Activated CD4-positive, alpha-beta memory T cell treated with anti-CD3 and anti-CD28 coated beads, Interleukin-2, amount 10 ng/mL, durations not matched to agents 7 days and 5 days (primary cell): ENCODE measurements at regions not wholly inside any gene's neighbourhood (a gene's known extent, or its start where the extent isn't known, plus 50 kb on each side); places are given as distances from the start of the nearest gene placed in this dataset.

Experiments
- CTCF ChIA-PET: fragments of 350-600 bp; sonication (Branson Sonifier 250); formaldehyde crosslinking; loops from one replicate; lab custom pipeline; 2021; ENCODE audit warnings: antibody characterized with exemption, inconsistent platforms; lab: Charles Lee
- POLR2A ChIA-PET: fragments of 350-600 bp; sonication (Branson Sonifier 250); formaldehyde crosslinking; loops from one replicate; lab custom pipeline; 2021; ENCODE audit warnings: antibody characterized with exemption; lab: Charles Lee
- DNase-seq: peaks from one replicate; pipeline ENCODE4 v3.0.0-alpha.2; 2020
- H3K27ac Mint-ChIP-seq: one replicate; pipeline ENCODE4 v1.8.0; 2021; ENCODE audit warnings: mild to moderate bottlenecking, mixed read lengths
- H3K27me3 Mint-ChIP-seq: one replicate; pipeline ENCODE4 v1.8.0; 2021; ENCODE audit warnings: mixed read lengths
- H3K36me3 Mint-ChIP-seq: one replicate; pipeline ENCODE4 v1.8.0; 2021; ENCODE audit warnings: low read depth, mixed read lengths
- H3K4me1 Mint-ChIP-seq: one replicate; pipeline ENCODE4 v1.8.0; 2021; ENCODE audit warnings: mixed read lengths
- H3K4me3 Mint-ChIP-seq: one replicate; pipeline ENCODE4 v1.8.0; 2021; ENCODE audit warnings: mild to moderate bottlenecking, mixed read lengths
- H3K9me3 Mint-ChIP-seq: one replicate; pipeline ENCODE4 v1.8.0; 2021; ENCODE audit warnings: mixed read lengths

DNA sequence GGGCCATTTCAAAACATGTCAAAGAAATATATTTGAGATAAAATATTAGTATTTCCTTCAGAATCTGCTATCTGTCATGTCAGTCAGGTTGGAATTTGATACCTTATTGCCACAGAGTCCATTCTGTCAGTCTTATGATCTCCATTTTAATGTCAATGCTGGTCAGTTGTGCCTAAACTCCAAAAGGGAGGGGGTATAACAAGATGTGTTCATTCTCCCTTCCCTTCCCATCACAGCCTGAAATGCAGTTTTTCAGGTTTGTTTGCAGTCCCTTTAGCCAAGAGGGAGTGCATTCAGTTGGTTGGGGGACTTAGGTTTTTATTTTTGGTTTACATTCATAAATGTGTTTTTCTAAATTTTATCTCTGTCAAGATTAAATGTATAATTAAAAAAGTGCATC, 59.8 kb upstream of the INHBA start:
- no peak overlapping the region for H3K4me3 Mint-ChIP-seq
- no peaks in the 10 kb centered on the region for H3K4me1 Mint-ChIP-seq
- DNase-seq: no peak
- no peak overlapping the region for H3K27ac Mint-ChIP-seq
- ChIA-PET CTCF (no interaction called here), POLR2A (no interaction called here)
- H3K36me3 Mint-ChIP-seq: no peaks in the 10 kb centered on the region
- H3K27me3 Mint-ChIP-seq: no peaks in the 10 kb centered on the region
- H3K9me3 Mint-ChIP-seq: peaks cover 1% of the 10 kb centered on the region

DNA sequence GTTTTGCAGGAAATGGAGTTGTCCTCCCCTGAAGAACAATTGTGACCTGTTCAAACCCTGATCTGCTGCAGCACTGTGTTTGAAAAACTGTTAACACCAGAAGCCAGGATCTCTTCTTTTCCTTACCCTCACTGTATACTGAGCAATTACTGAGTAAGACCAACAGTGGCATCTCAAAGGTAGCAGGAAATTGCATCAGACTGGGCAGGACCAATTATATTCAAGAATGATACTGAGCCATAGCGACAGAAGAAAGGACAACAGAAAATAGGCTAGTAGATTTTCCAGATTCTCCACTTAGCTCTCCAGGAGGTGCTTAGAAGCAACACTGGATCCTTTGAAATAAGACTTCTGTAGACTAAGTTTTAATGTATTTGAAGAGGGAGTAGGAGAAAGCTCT, 57.4 kb upstream of the INHBA start:
- DNase-seq: no peak
- ChIA-PET CTCF (no interaction called here), POLR2A (no interaction called here)
- no peak overlapping the region for H3K4me3 Mint-ChIP-seq
- no peaks in the 10 kb centered on the region for H3K27me3 Mint-ChIP-seq
- no peaks in the 10 kb centered on the region for H3K4me1 Mint-ChIP-seq
- no peak overlapping the region for H3K27ac Mint-ChIP-seq
- H3K9me3 Mint-ChIP-seq: peaks cover 8% of the 10 kb centered on the region
- no peaks in the 10 kb centered on the region for H3K36me3 Mint-ChIP-seq

DNA sequence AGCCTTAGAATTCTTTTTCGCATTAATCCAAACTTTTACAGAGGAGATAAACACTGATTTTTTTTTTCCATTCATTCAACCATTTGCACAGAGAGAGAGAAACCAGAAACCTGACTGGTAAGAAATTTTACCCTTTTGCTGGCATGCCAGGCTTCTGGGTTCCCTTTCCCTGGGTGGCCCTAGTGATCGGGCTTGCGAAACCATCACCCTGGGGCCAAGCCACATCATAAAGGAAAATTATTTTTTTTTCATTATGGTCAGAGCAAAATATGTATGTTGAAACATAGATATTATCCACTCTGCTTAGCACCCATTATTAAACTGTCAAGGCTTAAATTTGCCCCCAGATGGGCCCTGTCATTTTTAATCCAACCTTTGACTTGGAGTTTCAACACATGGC, 55.4 kb upstream of the INHBA start:
- no peak for DNase-seq
- Mint-ChIP-seq H3K9me3 (peaks cover 10% of the 10 kb centered on the region), H3K4me1 (no peaks in the 10 kb centered on the region), H3K4me3 (no peak overlapping the region), H3K27me3 (no peaks in the 10 kb centered on the region), H3K36me3 (no peaks in the 10 kb centered on the region), H3K27ac (no peak overlapping the region)
- CTCF ChIA-PET: no interaction called here
- POLR2A ChIA-PET: interaction anchor here (0.7 kb wide), 1 partner anchor 19 kb away, joined by 3 read pairs; no protein-coding TSS in a partner anchor

DNA sequence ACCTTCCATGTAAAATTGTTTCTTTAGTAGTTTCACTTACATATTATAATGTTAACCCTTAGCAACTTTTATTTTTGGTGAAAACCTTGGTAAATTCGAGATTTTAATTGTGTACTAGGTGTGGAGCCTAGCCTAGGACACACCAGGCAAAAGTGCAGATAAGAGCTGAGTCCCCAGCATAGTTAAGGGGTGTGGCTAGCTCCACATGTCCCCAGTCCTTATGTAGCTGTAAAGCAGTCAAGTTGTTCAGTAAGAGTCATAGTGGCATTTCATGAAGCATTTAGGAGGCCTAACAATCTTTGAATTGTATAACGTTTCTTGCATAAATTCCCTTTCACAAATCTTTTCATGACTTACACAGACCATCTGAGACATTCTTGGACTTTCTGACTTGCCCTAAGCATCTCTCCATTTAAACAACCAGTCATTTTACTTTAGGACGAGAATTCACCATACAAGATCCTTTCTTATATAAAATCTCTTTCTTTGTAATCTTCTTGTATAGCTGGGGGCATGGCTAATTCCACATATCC, 53.8 kb upstream of the INHBA start:
- no peak overlapping the region for H3K27ac Mint-ChIP-seq
- no peaks in the 10 kb centered on the region for H3K4me1 Mint-ChIP-seq
- H3K36me3 Mint-ChIP-seq: no peaks in the 10 kb centered on the region
- H3K4me3 Mint-ChIP-seq: no peak overlapping the region
- peaks cover 10% of the 10 kb centered on the region for H3K9me3 Mint-ChIP-seq
- no peak for DNase-seq
- CTCF ChIA-PET: no interaction called here
- POLR2A ChIA-PET: no interaction called here
- no peaks in the 10 kb centered on the region for H3K27me3 Mint-ChIP-seq

DNA sequence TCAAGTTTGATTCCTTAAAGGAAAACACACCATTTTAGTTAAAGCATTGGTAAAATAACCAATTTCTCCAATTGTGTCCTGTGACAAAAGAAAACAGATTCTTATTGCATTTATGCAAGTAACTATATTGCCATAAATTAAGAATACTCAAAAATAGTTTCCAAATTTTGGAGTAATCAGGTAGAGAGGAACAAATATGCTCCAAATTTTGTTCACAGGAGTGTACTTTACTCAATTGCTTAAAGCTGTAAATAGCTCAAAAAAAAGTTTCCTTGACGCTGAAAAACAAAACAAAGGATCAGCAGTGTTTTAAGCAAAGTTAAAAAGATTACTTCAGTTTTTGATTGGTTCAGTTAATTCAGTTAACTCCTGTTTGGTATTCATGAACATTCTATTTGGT, 52.2 kb upstream of the INHBA start:
- Mint-ChIP-seq H3K9me3 (peaks cover 10% of the 10 kb centered on the region), H3K27ac (no peak overlapping the region), H3K36me3 (no peaks in the 10 kb centered on the region), H3K4me3 (no peak overlapping the region), H3K27me3 (no peaks in the 10 kb centered on the region), H3K4me1 (no peaks in the 10 kb centered on the region)
- CTCF ChIA-PET: no interaction called here
- POLR2A ChIA-PET: no interaction called here
- no peak for DNase-seq

DNA sequence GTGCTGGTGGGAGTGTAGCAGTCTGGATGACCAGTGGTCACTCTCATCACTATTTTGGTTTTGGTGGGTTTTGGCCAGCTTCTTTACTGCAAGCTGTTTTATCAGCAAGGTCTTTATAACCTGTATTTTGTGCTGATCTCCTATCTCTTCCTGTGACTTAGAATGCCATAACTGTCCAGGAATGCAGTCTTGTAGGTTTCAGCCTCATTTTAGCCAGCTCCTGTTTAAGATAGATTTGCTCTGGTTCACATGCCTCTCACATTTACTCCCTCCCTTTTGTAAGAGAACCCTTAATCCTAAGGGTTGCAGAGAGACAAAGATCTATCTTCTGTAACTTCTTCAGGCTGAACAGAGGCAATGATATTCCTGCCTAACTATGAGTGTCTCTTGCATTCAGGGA, 51.2 kb upstream of the INHBA start:
- POLR2A ChIA-PET: no interaction called here
- Mint-ChIP-seq H3K4me3 (no peak overlapping the region), H3K27me3 (no peaks in the 10 kb centered on the region), H3K27ac (no peak overlapping the region), H3K9me3 (peaks cover 9% of the 10 kb centered on the region), H3K36me3 (no peaks in the 10 kb centered on the region), H3K4me1 (no peaks in the 10 kb centered on the region)
- no peak for DNase-seq
- CTCF ChIA-PET: no interaction called here
